Inferior parietal cortex (tissue), 1 donor: ENCODE measurements at regions not wholly inside any gene's neighbourhood (a gene's known extent, or its start where the extent isn't known, plus 50 kb on each side); places are given as distances from the start of the nearest gene placed in this dataset.
A peak's percentile ranks its signal among the peaks of the same experiment; 100 is the strongest.

Experiments
- DNase-seq: peaks from one replicate; pipeline ENCODE4 v3.0.0-alpha.2; 2016; ENCODE audit errors: extremely low spot score

- no peak for DNase-seq
Measured at GRCh38 chr2:237150186-237150585, 64.5 kb downstream of the COPS8 start.

DNA sequence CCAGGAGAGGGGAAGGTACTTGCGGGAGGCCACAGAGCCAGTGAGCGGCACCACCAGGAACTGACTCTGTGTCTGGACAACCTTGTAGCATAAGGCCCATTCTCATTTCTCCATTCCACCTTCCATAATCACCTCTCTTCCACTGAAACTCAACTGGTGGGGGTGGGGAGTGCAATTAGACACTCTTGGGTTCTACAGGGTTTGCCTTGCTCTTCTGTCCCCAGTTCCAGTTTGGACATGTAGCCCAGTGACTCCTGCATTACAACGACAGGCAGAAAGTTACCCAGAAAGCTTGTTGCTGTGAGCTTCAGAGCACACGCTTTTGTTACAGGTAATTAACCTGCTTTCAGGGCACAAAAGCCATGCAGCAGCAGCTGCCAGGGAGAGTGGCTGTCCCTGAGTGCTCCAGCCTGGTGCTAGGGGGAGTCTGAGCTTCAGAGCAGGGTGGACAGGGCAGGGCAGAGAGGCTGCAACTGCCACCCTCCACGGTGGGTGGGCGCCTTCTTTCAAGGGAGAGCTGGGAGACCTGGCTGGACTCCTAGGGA is 65.2 kb downstream of the COPS8 start:
- no peak for DNase-seq

DNA sequence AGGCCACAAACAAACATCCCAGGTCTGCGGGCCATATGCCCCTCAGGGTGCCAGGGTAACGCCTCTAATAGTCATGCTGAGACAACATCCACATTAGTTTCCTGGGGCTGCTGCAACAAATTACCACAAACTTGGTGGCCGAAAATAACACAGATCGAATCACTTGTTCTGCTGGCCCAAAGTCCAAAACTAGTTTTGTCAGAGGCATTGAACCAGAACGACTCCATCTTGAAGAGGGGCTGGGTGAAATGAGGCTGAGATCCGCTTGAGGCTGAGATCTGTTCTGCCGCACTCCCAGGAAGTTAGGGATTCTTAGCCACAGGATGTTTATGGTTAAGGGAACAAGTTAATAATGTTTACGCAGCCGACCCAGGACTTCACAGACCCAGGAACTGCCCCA is 66.7 kb downstream of the COPS8 start:
- DNase-seq, result no peak

- no peak for DNase-seq
Measured at GRCh38 chr2:237153181-237153580, 67.5 kb downstream of the COPS8 start.

GRCh38 chr2:237154082-237154638 is 68.5 kb downstream of the COPS8 start:
- DNase-seq, result no peak

- no peak for DNase-seq
Measured at GRCh38 chr2:237154884-237155851, 69.5 kb downstream of the COPS8 start.

GRCh38 chr2:237156031-237156856 is 70.6 kb downstream of the COPS8 start:
- DNase-seq, result peak; percentile 32

DNA sequence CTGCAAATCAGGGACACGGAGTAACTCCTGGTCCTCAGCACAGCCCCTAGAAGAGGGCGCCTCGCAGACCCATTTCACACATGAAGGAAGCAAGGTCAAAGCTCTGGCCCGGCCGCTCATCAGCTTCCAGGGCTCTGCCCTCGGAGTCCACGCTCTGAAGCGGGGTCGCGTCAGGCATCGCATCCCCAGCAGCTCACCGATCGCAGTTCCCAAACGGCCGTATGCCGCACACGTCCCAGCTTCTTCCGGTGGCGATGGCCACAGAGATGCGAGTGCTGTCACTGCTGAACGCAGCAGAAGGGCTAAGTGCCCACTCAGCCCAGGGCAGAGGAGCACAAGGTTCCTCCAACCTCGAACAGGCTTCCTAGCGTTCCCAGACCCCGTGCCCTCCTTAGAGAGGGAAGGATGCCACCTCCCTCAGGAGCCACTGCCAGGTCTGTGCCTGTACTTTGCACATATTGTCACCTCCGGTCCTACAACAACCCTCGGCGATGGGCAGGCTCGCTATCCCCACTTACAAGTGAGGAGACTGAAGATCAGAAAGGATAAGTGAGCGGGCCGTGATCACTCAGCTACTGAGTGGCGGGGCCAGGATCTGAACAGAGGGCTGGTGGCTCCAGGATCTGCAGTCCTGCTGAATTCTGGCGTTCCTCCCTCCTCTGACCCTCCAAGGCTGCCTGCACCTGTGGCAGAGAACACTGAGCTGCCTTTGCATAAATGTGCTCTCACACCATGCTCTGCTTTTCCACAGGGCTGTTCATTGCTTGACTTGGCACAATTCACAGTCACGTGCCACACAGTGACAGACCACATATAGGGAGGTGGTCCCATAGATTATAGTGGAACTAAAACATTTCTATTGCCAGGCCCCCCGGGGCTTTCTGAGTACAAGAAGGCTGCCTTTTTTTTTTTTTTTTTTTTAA is 71.4 kb downstream of the COPS8 start:
- DNase-seq, result no peak

DNA sequence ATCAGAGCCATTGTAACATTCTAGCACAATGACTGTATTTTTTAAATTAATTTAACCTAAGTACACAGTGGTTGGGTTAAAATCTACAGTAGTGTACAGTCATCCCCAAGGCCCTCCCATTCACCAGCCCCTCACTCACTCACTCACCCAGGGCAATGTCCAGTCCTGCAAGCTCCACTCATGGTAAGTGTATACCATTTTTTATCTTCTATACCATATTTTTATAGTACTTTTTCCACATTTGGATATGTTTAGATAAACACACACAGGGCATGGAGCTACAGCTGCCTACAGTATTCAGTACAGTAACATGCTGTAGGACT is 72.1 kb downstream of the COPS8 start:
- no peak for DNase-seq

GRCh38 chr2:237158194-237158593 is 72.5 kb downstream of the COPS8 start:
- DNase-seq, result no peak

DNA sequence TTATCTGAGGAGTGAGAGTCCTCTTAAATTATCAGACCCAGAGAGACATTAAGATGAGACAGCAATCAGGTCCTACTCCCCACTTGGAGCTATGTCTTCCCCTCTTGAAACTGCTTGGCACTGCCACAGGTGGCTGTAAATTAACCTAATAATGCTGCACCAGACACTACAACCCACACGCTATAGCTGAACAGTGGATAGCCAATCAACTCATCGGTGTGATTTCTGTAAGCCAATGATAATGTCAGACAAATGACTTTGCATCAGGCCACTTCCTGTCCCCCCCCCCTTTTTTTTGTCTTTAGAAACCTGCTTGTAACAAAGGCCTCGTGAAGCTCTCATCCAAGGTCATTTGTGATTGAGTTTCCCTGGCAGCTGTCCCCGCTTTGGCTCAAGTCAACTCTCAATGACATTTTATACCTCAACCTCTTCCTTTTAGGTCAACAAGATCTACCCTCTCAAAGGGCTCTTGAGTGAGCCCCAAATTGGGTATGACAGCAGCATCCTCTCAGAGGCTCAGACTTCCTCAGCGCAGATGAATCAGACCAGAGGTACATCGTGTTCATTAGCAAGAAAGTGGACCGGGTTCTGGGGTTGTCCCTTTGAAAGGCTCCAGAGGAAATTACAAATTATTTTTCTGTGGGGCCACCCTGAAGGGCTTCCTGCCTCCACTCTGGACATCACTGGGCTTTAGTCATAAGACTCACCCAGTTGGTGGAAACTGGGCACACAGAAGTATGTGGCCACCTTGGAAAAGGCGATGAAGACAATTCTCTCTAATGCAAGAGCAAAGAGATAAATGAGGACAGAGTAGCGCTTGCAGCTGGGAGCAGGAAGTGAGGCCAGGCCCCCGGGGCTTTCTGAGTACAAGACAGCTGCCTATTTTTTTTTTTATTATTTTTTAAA is 73.6 kb downstream of the COPS8 start:
- DNase-seq, result no peak

DNA sequence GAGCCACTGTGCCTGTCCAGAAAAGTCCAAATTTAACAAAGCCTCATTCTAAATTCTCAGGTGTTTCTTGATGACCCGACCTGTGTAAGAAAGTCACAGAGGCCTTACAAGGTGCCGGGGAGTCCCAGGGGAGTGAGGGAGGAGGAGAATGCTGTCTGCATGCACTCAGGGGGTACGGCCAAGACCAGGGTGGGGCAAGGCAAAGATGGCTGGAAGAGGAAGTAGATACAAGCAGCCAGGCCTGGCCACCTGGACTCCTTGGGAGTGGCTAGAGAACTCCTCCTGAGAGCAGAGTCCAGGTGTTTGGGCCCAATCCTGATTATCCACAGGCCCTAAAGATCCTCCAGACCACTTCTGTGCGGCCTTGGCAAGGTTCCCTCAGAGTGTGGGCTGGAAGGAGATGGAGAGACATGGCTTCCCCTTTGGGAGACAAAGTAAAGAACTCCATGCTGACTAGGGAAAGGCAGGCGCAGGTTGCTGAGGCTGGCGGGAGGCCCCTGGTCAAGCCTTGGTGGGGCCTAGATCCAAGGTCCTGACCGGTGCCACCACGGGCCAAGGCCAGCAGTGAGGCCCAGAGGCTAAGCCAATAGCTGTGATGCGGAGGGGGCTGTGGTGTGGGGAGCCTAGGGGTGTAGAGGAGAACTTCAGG is 74.7 kb downstream of the COPS8 start:
- DNase-seq, result no peak

- no peak for DNase-seq
Measured at GRCh38 chr2:237161189-237161588, 75.5 kb downstream of the COPS8 start.

GRCh38 chr2:237162959-237163358 is 77.3 kb downstream of the COPS8 start:
- DNase-seq, result no peak

DNA sequence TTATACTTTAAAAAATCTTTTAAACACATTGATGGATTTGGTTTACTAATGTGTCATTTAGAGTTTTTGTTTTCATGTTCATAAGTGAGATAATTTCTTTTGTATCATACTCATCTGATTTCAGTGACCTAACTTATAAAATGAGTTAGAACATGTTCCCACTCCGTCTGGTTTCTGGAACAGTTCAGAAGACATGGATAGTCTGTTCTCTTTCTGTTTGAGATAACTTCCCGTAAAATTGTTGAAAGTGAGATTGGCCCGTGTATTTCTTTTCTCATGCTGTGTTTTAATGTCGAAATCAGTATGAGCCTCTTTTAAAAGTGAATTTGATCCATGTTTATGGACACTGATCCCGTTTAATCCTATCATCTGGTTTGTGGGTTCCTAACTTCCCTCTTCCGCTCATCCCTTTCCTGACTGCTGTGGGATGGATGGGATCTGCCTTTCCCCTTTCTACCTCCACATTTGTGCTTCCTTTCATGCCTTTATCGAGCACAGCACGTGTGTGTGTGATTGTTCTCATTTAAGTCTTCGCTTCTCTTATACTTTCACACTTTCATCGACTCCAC is 78.9 kb downstream of the COPS8 start:
- DNase-seq, result no peak

DNA sequence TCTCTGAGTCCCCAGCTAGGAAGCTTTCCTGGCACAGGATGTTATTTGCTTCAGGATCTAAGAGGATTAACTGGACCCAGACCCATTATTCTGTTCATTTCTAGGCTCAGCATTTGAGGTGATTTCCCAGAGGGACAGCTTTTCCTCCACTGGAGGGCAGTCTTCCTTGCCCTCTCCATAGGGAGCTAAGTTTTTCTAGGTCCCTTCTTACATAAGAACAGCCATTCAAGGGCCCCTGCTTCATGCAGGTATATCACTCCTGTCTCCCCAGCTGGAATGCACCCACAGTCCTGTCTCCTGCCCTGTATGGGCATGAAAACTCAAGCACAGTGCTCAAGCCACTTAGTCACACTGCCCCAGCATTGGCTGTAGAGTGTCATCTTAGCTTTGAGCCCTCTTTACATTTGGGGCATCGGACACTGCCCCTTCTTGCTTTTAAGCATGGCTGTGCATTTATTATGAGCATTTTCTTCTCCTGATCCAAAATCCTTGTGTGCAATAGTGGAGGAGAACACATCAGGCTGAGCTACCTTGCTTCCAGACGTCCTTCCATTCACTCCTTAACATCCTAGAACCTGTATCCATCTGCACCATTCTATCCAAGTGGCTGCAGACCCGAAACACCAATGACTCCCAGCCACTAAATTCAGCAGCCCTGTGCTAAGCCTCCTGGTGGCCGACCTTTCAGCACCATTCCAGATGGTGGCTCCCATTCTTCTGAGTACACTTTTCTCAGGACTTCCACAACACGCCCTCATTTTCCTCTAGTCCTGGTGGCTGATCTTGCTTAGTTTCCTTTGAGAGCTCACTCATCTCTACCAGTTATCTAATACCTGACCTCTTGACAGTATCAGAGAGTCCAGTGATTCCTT is 80.0 kb downstream of the COPS8 start:
- no peak for DNase-seq

DNA sequence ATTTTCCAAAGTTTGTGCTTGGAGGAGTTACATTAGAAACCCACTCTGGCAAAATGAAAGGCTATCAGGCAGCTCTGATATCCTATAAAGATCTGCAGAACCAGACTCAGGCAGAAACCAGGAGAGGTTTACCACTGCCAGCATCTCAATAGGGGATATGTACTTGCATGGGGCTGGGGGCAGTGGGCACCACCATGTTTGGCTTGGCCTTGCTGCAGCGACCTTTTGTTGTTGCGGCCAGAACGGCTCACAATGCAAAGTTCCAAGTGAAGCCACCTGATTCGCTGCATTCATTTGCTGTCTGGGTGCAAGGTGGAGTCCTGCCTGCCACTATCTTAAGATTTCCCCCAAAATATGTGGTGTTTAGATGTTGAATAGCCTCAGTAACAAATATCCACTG is 81.3 kb downstream of the COPS8 start:
- no peak for DNase-seq

GRCh38 chr2:237167934-237168333 is 82.2 kb downstream of the COPS8 start:
- DNase-seq, result no peak
